Endothelial cell of umbilical vein (primary cell): ENCODE measurements at regions not wholly inside any gene's neighbourhood (a gene's known extent, or its start where the extent isn't known, plus 50 kb on each side); places are given as distances from the start of the nearest gene placed in this dataset.

Experiments
- BruUV-seq: library from RNA; stranded (reverse); fragments of 400-500 nt; replicated peaks from 2 replicates; lab custom pipeline; 2021; lab: Mats Ljungman, UMichigan
- CTCF ChIA-PET: fragments of 300-600, 350-600 bp; sonication (Branson Sonifier 250); formaldehyde crosslinking; loops from one replicate; lab custom pipeline; 2021; ENCODE audit warnings: antibody characterized with exemption, inconsistent platforms; lab: Charles Lee
- POLR2A ChIA-PET: fragments of 300-600, 350-600 bp; sonication (Branson Sonifier 250); formaldehyde crosslinking; loops from one replicate; lab custom pipeline; 2021; ENCODE audit warnings: antibody characterized with exemption, inconsistent platforms; lab: Charles Lee
- DNase-seq: peaks from one replicate; pipeline ENCODE4 v3.0.0-alpha.2; 2011; ENCODE audit warnings: low read depth, low spot score
- FAIRE-seq: peaks from 2 replicates; lab custom pipeline; 2011; peaks lifted over from hg19 to GRCh38; lab: Jason Lieb, UNC
- H2AFZ ChIP-seq: 2 replicates; pipeline ENCODE4 v1.6.0; 2012; ENCODE audit warnings: low read depth, low read length, control low read depth, inconsistent platforms
- H3K27ac ChIP-seq: 2 replicates; pipeline ENCODE4 v1.5.1; 2011; ENCODE audit warnings: low read depth, mild to moderate bottlenecking, control low read depth, low read length, moderate library complexity; ENCODE audit not compliant: insufficient read depth
- H3K27me3 ChIP-seq, 2 experiments: 2 replicates each; pipeline versions ENCODE4 v1.6.0 to v1.6.1; 2011; ENCODE audit warnings: low read length in 2 of 2, mixed read lengths in 1 of 2; ENCODE audit not compliant: control insufficient read depth in 2 of 2, insufficient read depth in 2 of 2
- H3K36me3 ChIP-seq, 2 experiments: 2 replicates in 1 of 2; 3 replicates in 1 of 2; pipeline ENCODE4 v1.5.1; 2011; ENCODE audit warnings: low read length in 2 of 2, mild to moderate bottlenecking in 1 of 2, moderate library complexity in 1 of 2; ENCODE audit not compliant: control insufficient read depth in 2 of 2, insufficient read depth in 2 of 2; ENCODE audit errors: extremely low read depth in 1 of 2
- H3K4me1 ChIP-seq: 3 replicates; pipeline ENCODE4 v1.5.1; 2011; ENCODE audit warnings: mild to moderate bottlenecking, low read length; ENCODE audit not compliant: control insufficient read depth, insufficient read depth; ENCODE audit errors: extremely low read depth
- H3K4me2 ChIP-seq: 2 replicates; pipeline ENCODE4 v1.6.1; 2011; ENCODE audit warnings: low read length, control low read depth, mixed read lengths; ENCODE audit not compliant: insufficient read depth
- H3K4me3 ChIP-seq, 3 experiments: fragments of 200-600 bp in 1 of 3; sonication (generic), shearing (Covaris generic) in 1 of 3; replicated peaks in 1 of 3; 2 replicates each; pipeline ENCODE4 v1.5.1; 2011 to 2016; ENCODE audit warnings: control low read depth in 3 of 3, low read length in 3 of 3, mild to moderate bottlenecking in 2 of 3, inconsistent platforms in 1 of 3, low read depth in 1 of 3, moderate library complexity in 1 of 3; ENCODE audit not compliant: insufficient read depth in 1 of 3
- H3K79me2 ChIP-seq: 2 replicates; pipeline ENCODE4 v1.6.0; 2012; ENCODE audit warnings: low read length, inconsistent platforms; ENCODE audit not compliant: control insufficient read depth, insufficient read depth
- H3K9ac ChIP-seq: replicated peaks from 2 replicates; pipeline ENCODE3; 2011; ENCODE audit warnings: low read length, control low read depth; ENCODE audit not compliant: insufficient read depth; ENCODE audit errors: extremely low read depth
- H3K9me1 ChIP-seq: replicated peaks from 3 replicates; pipeline ENCODE4 v1.6.0; 2011; ENCODE audit warnings: mild to moderate bottlenecking, low read length; ENCODE audit not compliant: control insufficient read depth, insufficient read depth; ENCODE audit errors: extremely low read depth
- H3K9me3 ChIP-seq: replicated peaks from 2 replicates; pipeline ENCODE4 v1.5.1; 2012; ENCODE audit warnings: low read length, inconsistent platforms; ENCODE audit not compliant: control insufficient read depth, insufficient read depth
- H4K20me1 ChIP-seq: replicated peaks from 2 replicates; pipeline ENCODE3; 2011; ENCODE audit warnings: mild to moderate bottlenecking, low read length; ENCODE audit not compliant: control insufficient read depth, insufficient read depth; ENCODE audit errors: extremely low read depth
- EZH2 ChIP-seq: IDR thresholded peaks from 2 replicates; pipeline ENCODE4 v1.6.1; 2012; ENCODE audit warnings: borderline replicate concordance, low read depth, mild to moderate bottlenecking, moderate library complexity, low read length, inconsistent platforms; ENCODE audit not compliant: severe bottlenecking
- FOS ChIP-seq: IDR thresholded peaks from 2 replicates; pipeline ENCODE4 v1.6.1; 2011; ENCODE audit warnings: mild to moderate bottlenecking, low read length, moderate library complexity, borderline replicate concordance; ENCODE audit not compliant: insufficient read depth
- GATA2 ChIP-seq: IDR thresholded peaks from 2 replicates; pipeline ENCODE4 v1.7.0; 2011; ENCODE audit warnings: low read depth, mild to moderate bottlenecking, moderate library complexity, mixed read lengths, low read length; ENCODE audit not compliant: insufficient read length, insufficient read depth
- JUN ChIP-seq: IDR thresholded peaks from 2 replicates; pipeline ENCODE4 v1.6.1; 2011; ENCODE audit warnings: borderline replicate concordance, low read depth; ENCODE audit not compliant: insufficient read length, insufficient read depth
- MYC ChIP-seq: IDR thresholded peaks from one replicate; pipeline ENCODE4 v1.6.1; 2011; ENCODE audit warnings: mild to moderate bottlenecking, low read depth, low read length
- POLR2A ChIP-seq: IDR thresholded peaks from 2 replicates; pipeline ENCODE4 v1.6.1; 2012; ENCODE audit warnings: low read depth, mild to moderate bottlenecking, control low read depth, low read length
- POLR2AphosphoS5 ChIP-seq: IDR thresholded peaks from 2 replicates; pipeline ENCODE4 v1.6.1; 2012; ENCODE audit warnings: low read depth, mild to moderate bottlenecking, control low read depth, low read length, moderate library complexity; ENCODE audit not compliant: insufficient read depth
- dilution Hi-C: fragments of 300-500 bp; cut with MboI; formaldehyde crosslinking; loops from one replicate; pipeline ENCODE4 v1.15.0; 2019; ENCODE audit warnings: low sequenced_read_pairs; ENCODE audit not compliant: extremely low pct_ligation_motif_present
- intact Hi-C: fragments of 100-400 bp; cut with micrococcal nuclease; formaldehyde crosslinking; loops from one replicate; pipeline ENCODE4 v1.10.0; 2022
- TF ChIP-seq, protein P1 (sequence below), 2 donors: IDR thresholded peaks; 1 replicate in 1 of 2; 2 replicates in 1 of 2; pipeline ENCODE4 v1.5.1; 2011; ENCODE audit warnings: low read length in 2 of 2, mild to moderate bottlenecking in 2 of 2, moderate library complexity in 2 of 2, control low read depth in 1 of 2, inconsistent platforms in 1 of 2, low read depth in 1 of 2; ENCODE audit not compliant: insufficient read depth in 1 of 2; ENCODE audit errors: extremely low read depth in 1 of 2
- TF ChIP-seq, protein P2 (sequence below): IDR thresholded peaks from 2 replicates; pipeline ENCODE4 v1.6.1; 2011; ENCODE audit not compliant: insufficient read depth, insufficient read length

DNA sequence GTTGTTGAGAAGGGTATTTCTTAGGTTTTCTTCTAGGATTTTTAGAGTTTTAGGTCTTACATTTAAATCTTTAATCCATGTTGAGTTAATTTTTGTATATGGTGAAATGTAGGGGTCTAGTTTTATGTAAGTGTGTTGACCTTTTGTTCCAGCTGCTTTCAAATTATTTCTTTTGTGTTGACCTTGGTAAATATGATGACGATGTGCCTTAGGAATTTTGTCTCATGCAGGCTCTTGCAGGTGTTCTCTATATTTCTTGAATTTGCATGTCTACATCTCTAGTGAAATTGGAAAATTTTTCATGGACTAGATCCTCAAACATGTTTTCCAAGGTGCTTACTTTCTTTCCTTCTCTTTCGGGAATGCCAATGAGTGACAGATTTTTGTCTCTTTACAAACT is 1609.3 kb upstream of the ZEB2 start:
- Histone ChIP-seq H3K27ac (no peak overlapping the region), H3K79me2 (no peaks in the 10 kb centered on the region), H3K9ac (no peak overlapping the region), H3K4me2 (no peak overlapping the region), H3K36me3 (no peaks in the 10 kb centered on the region), H3K4me3 (no peak overlapping the region), H3K9me1 (no peaks in the 10 kb centered on the region), H3K27me3 (no peaks in the 10 kb centered on the region), H3K4me1 (no peaks in the 10 kb centered on the region), H3K9me3 (no peaks in the 10 kb centered on the region), H2AFZ (no peak overlapping the region), H4K20me1 (no peaks in the 10 kb centered on the region)
- no TSS peak for BruUV-seq
- TF ChIP-seq POLR2A: no peak
- no peak for TF ChIP-seq POLR2AphosphoS5
- TF ChIP-seq, protein P1, sequence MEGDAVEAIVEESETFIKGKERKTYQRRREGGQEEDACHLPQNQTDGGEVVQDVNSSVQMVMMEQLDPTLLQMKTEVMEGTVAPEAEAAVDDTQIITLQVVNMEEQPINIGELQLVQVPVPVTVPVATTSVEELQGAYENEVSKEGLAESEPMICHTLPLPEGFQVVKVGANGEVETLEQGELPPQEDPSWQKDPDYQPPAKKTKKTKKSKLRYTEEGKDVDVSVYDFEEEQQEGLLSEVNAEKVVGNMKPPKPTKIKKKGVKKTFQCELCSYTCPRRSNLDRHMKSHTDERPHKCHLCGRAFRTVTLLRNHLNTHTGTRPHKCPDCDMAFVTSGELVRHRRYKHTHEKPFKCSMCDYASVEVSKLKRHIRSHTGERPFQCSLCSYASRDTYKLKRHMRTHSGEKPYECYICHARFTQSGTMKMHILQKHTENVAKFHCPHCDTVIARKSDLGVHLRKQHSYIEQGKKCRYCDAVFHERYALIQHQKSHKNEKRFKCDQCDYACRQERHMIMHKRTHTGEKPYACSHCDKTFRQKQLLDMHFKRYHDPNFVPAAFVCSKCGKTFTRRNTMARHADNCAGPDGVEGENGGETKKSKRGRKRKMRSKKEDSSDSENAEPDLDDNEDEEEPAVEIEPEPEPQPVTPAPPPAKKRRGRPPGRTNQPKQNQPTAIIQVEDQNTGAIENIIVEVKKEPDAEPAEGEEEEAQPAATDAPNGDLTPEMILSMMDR (IDR thresholded peaks at IDR 0.05; ENCODE audit: extremely low read depth in 1 of 2, insufficient read depth in 1 of 2, low read depth in 1 of 2, low read length in 2 of 2): no peak
- TF ChIP-seq, protein P2, sequence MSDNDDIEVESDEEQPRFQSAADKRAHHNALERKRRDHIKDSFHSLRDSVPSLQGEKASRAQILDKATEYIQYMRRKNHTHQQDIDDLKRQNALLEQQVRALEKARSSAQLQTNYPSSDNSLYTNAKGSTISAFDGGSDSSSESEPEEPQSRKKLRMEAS: no peak
- no peak for TF ChIP-seq MYC
- no peak for TF ChIP-seq GATA2
- no peak for TF ChIP-seq FOS
- TF ChIP-seq EZH2: no peak
- no peak for TF ChIP-seq JUN
- CTCF ChIA-PET: no interaction called here
- FAIRE-seq (no peak), DNase-seq (no peak)
- intact Hi-C loops: no loop called here
- dilution Hi-C loops: no loop called here
- POLR2A ChIA-PET: no interaction called here
